DMS153 (cell line): ENCODE measurements at regions not wholly inside any gene's neighbourhood (a gene's known extent, or its start where the extent isn't known, plus 50 kb on each side); places are given as distances from the start of the nearest gene placed in this dataset.

Source experiments
- DNase-seq: peaks from one replicate; lab custom pipeline; 2025; lab: John Stamatoyannopoulos, UW

DNA sequence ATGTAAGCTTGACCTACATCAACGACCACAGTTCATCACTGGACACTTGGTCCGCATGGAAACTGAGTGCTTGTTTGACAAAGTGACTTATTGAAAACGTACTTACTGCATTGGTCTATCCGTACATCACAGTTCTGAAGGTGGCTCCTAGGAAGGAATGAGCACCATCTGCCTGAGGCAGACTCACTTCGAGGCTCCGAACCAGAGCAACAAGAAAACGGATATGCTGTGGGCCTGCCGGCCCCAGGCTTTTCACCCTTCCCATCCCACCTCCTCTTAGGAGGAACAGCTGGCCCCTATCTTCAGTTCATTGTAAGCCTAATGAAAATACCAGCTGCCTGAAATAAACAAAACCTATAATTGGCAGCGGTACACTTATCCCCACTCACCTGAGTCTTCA lies 67.2 kb upstream of the TSLP start:
- no peak for DNase-seq

DNA sequence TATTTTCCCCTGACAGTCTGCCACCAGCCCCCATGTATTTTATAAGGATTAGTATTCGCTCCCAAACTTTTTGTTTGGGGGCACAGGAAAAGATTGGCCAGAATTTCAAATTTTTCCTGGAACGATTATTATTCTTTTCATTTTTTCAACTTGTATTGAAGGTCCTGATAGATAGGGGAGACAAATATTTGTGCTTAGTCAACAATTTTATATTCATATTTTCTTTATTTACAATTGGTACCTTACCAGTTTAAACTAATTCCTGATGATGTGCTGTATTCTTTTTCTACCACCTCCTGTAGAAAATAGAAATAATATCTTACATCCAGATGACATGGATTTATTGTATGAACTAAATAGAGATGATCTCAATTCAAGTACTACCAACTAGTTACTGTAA lies 60.7 kb upstream of the TSLP start:
- DNase-seq, result no peak

DNA sequence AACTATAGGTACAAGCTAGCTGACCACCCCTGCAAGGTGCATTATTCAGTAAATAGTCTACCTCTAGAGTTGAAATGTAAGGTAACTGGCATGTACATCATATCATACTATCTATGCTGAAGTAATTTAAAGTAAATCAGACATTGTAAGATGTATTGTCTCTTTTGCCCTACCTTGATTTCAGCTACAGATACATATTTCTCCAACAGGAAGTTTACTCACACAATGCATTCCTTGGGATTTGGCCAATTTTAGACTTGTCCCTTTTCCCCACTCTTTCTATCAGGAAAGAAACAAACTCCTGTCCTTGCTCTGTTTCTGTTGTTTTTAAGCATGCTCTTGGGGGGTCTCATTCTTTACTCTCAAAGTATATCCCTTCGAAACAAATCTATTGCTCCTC lies 58.5 kb upstream of the TSLP start:
- DNase-seq, result no peak

DNA sequence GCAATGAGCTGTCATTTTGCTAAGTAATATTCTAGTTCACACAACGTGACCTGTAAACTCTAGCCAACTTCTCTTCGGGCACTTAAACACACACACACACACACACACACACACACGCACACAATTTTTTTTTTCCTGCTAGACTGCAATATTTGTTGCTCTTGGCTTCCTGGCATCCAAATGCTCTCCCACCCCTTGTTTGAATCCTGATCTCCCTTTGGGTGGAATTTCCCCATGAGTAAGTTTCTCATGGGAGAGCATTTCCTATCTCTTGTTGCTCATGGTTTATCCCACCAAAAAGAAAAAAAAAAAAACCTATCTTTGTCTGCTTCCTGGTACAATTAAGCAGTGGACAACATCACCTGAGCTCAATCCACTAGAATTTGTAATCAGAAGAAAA lies 54.7 kb upstream of the TSLP start:
- no peak for DNase-seq

DNA sequence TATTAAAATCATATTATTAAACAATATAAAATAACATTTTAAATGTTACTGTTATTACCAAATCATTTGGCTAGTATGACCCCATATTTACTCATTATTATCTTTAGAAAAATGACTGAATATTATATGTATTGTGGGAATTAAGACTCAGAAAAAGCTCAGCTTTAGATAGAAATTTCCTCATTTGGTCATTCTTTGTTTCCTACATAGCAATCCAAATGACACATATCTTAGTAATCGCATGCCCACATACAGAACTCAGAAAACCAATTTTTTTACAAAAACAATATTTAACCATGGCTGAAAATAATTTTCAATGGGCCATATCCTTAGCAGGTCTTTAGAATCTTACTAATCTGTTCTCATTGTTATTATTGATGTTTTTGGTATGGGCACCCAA lies 53.8 kb upstream of the TSLP start:
- no peak for DNase-seq
